AG04450 (cell line): ENCODE measurements at regions not wholly inside any gene's neighbourhood (a gene's known extent, or its start where the extent isn't known, plus 50 kb on each side); places are given as distances from the start of the nearest gene placed in this dataset.
"Not testable (repeated sequence)": the region's sequence is repeated elsewhere in the genome, so short reads cannot be mapped to it uniquely, and the experiment has no call there.

Experiments
- CTCF ChIA-PET: fragments of 300-600, 350-600 bp; formaldehyde crosslinking; extraction: SDS; loops from one replicate; lab custom pipeline; 2022; ENCODE audit warnings: antibody characterized with exemption, inconsistent platforms; lab: Charles Lee
- POLR2A ChIA-PET: fragments of 350-600 bp; formaldehyde crosslinking; extraction: SDS; loops from one replicate; lab custom pipeline; 2021; ENCODE audit warnings: antibody characterized with exemption, inconsistent platforms; lab: Yijun Ruan, JAX
- DNase-seq: peaks from one replicate; pipeline ENCODE4 v3.0.0-alpha.2; 2011; ENCODE audit warnings: low read depth, low spot score
- H3K27ac ChIP-seq: one replicate; pipeline ENCODE4 v1.5.1; 2012; ENCODE audit warnings: low read depth, low read length, control low read depth
- H3K27me3 ChIP-seq: one replicate; pipeline ENCODE4 v1.6.0; 2012; ENCODE audit warnings: low read length; ENCODE audit not compliant: control insufficient read depth, insufficient read depth
- H3K4me3 ChIP-seq: 2 replicates; pipeline ENCODE4 v1.5.1; 2011; ENCODE audit warnings: mild to moderate bottlenecking, low read depth, low read length, control low read depth
- H3K9me3 ChIP-seq: 2 replicates; pipeline ENCODE4 v1.5.1; 2012; ENCODE audit warnings: low read length; ENCODE audit not compliant: control insufficient read depth, insufficient read depth
- CTCF ChIP-seq: IDR thresholded peaks from 2 replicates; pipeline ENCODE4 v1.5.1; 2011; ENCODE audit warnings: low read depth, low read length, control low read depth, inconsistent platforms

- H3K27me3 ChIP-seq: peaks cover 10% of the 10 kb centered on the region
- CTCF ChIA-PET: no interaction called here
- H3K9me3 ChIP-seq: no peaks in the 10 kb centered on the region
- no peak for TF ChIP-seq CTCF
- no peak for DNase-seq
- H3K4me3 ChIP-seq: no peak overlapping the region
- no peak overlapping the region for H3K27ac ChIP-seq
- POLR2A ChIA-PET: no interaction called here
Measured at GRCh38 chr10:70987396-70988130, 99.2 kb upstream of the PCBD1 start.

- H3K9me3 ChIP-seq, POLR2A ChIA-PET, CTCF ChIA-PET, H3K27ac ChIP-seq, DNase-seq, H3K4me3 ChIP-seq: not testable (repeated sequence)
- H3K27me3 ChIP-seq: peaks cover 11% of the 10 kb centered on the region
Measured at GRCh38 chr10:70990156-70990555, 101.8 kb upstream of the PCBD1 start.

GRCh38 chr10:70990681-70991080 lies 102.3 kb upstream of the PCBD1 start:
- Histone ChIP-seq H3K27me3 (peaks cover 11% of the 10 kb centered on the region), H3K27ac (no peak overlapping the region), H3K9me3 (no peaks in the 10 kb centered on the region), H3K4me3 (no peak overlapping the region)
- TF ChIP-seq CTCF: no peak
- no peak for DNase-seq
- CTCF ChIA-PET: no interaction called here
- POLR2A ChIA-PET: no interaction called here

GRCh38 chr10:70991140-70992124 lies 103.1 kb upstream of the PCBD1 start:
- Histone ChIP-seq H3K9me3 (no peaks in the 10 kb centered on the region), H3K4me3 (no peak overlapping the region), H3K27me3 (peaks cover 17% of the 10 kb centered on the region), H3K27ac (no peak overlapping the region)
- POLR2A ChIA-PET: no interaction called here
- TF ChIP-seq CTCF: no peak
- CTCF ChIA-PET: no interaction called here
- DNase-seq: no peak

GRCh38 chr10:70992436-70992835 lies 104.1 kb upstream of the PCBD1 start:
- no peak for TF ChIP-seq CTCF
- ChIA-PET CTCF (no interaction called here), POLR2A (no interaction called here)
- Histone ChIP-seq H3K9me3 (no peaks in the 10 kb centered on the region), H3K4me3 (no peak overlapping the region), H3K27ac (no peak overlapping the region), H3K27me3 (peaks cover 19% of the 10 kb centered on the region)
- DNase-seq: no peak
